Body of pancreas (tissue), 4 donors: ENCODE measurements at regions not wholly inside any gene's neighbourhood (a gene's known extent, or its start where the extent isn't known, plus 50 kb on each side); places are given as distances from the start of the nearest gene placed in this dataset.

Experiments used
- CTCF ChIP-seq, 7 experiments: fragments of 450-650 bp in 4 of 7; fragments of 200-600 bp in 3 of 7; sonication (generic) in 3 of 7; IDR thresholded peaks; one replicate each; pipeline ENCODE4 v1.5.1; 2016 to 2019; ENCODE audit warnings: antibody characterized with exemption in 7 of 7
- POLR2A ChIP-seq, 3 donors: fragments of 450-650 bp; IDR thresholded peaks; one replicate each; pipeline ENCODE4 v1.6.1; 2016; ENCODE audit warnings: antibody characterized with exemption in 3 of 3, mild to moderate bottlenecking in 2 of 3

DNA sequence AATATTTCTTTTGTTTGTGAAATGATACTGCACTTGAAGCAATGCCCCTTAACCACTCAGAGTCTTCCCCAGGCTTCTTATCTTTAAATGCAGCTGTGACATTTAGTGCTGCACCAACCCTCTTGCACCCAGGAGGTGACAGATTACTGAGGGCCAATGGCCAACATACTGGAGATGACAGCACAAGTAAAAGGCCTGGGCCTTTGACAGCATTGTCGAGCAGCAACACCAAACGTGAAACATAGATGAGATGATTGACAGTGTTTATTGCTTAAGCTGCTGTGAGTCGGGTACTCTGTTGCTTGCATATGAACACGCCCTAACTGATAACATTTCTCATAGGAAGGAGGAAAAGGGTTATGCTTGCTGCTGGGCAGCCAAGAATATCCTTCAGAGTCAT is 80.3 kb downstream of the THNSL2 start:
- TF ChIP-seq CTCF (IDR thresholded peaks at IDR 0.05): no peak
- TF ChIP-seq POLR2A (IDR thresholded peaks at IDR 0.05): no peak
